ENCODE measurements at regions not wholly inside any gene's neighbourhood (a gene's known extent, or its start where the extent isn't known, plus 50 kb on each side); places are given as distances from the start of the nearest gene placed in this dataset.
"Not testable (repeated sequence)": the region's sequence is repeated elsewhere in the genome, so short reads cannot be mapped to it uniquely, and the experiment has no call there.

DNA sequence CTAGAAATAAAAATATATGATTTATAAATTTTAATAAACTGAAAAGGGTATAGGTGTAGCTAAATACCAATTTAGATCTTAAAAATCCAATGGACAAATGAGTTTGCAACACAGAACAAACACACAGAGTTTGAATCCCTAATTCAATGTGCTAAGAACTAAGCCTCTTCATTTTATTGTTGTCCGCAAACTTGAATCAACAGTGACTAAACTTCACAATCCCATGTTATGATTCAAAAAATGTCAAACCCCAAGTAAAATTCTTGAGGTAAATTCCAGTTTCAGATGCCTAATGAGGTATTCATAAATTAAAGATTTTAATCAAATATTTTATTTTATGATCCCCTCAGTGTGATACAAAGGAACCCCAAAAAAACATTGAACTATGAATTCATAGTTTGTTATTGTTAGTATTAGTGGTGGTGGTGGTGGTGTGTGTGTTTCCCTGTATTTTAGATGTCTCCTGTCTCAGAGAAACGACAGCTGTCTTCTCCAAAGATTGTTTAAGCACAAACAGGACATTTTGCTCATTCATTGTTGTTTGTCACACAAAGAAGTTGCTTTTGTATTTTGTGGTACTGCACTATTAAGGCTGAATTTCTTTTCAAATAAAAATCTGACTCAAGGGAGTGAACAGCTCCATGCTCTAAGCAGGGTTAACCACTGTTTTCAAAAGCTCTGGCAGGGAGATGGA, 259.8 kb downstream of the OSR1 start (continued):
- TF ChIP-seq, protein P1, sequence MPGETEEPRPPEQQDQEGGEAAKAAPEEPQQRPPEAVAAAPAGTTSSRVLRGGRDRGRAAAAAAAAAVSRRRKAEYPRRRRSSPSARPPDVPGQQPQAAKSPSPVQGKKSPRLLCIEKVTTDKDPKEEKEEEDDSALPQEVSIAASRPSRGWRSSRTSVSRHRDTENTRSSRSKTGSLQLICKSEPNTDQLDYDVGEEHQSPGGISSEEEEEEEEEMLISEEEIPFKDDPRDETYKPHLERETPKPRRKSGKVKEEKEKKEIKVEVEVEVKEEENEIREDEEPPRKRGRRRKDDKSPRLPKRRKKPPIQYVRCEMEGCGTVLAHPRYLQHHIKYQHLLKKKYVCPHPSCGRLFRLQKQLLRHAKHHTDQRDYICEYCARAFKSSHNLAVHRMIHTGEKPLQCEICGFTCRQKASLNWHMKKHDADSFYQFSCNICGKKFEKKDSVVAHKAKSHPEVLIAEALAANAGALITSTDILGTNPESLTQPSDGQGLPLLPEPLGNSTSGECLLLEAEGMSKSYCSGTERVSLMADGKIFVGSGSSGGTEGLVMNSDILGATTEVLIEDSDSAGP (CRISPR knock-in tag; IDR thresholded peaks at IDR 0.05): no peak
- no peak for TF ChIP-seq SUPT5H (IDR thresholded peaks at IDR 0.05)
- TF ChIP-seq, protein P2, sequence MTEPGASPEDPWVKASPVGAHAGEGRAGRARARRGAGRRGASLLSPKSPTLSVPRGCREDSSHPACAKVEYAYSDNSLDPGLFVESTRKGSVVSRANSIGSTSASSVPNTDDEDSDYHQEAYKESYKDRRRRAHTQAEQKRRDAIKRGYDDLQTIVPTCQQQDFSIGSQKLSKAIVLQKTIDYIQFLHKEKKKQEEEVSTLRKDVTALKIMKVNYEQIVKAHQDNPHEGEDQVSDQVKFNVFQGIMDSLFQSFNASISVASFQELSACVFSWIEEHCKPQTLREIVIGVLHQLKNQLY (CRISPR knock-in tag; conservative IDR thresholded peaks at IDR 0.05): no peak
- no peak for TF ChIP-seq FOXJ2 (tag; IDR thresholded peaks at IDR 0.05)
- no peak for TF ChIP-seq RBM17 (IDR thresholded peaks at IDR 0.05; ENCODE audit: borderline replicate concordance, low read depth, low read length)
- TF ChIP-seq, protein P3, sequence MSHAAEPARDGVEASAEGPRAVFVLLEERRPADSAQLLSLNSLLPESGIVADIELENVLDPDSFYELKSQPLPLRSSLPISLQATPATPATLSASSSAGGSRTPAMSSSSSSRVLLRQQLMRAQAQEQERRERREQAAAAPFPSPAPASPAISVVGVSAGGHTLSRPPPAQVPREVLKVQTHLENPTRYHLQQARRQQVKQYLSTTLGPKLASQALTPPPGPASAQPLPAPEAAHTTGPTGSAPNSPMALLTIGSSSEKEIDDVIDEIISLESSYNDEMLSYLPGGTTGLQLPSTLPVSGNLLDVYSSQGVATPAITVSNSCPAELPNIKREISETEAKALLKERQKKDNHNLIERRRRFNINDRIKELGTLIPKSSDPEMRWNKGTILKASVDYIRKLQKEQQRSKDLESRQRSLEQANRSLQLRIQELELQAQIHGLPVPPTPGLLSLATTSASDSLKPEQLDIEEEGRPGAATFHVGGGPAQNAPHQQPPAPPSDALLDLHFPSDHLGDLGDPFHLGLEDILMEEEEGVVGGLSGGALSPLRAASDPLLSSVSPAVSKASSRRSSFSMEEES (CRISPR knock-in tag; IDR thresholded peaks at IDR 0.05): no peak

DNA sequence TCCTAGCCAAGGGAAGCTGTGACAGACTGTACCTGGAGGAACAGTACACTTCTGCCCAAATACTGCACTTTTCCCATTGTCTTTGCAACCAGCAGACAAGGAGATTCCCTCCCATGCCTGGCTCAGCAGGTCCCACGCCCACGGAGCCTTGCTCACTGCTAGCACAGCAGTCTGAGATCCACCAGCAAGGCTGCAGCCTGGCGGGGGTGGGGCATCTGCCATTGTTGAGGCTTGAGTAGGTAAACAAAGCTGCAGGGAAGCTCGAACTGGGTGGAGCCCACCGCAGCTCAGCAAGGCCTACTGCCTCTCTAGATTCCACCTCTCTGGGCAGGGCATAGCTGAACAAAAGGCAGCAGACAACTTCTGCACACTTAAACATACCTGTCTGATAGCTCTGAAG, 268.9 kb downstream of the OSR1 start:
- CTCF ChIA-PET (ENCODE audit: low intra/inter-chr PET ratio); H2AFZ ChIP-seq (ENCODE audit: low read depth, low read length); H3K4me2 ChIP-seq (ENCODE audit: insufficient read depth, low read length); H4K20me1 ChIP-seq (replicated peaks; ENCODE audit: control insufficient read depth, insufficient read depth, low read length); in situ Hi-C loops (cut with MboI); H3K9me1 ChIP-seq (ENCODE audit: control insufficient read depth, insufficient read depth, low read length); FAIRE-seq; H3K27ac ChIP-seq (ENCODE audit: extremely low read depth, low read depth, low read length); H3K9ac ChIP-seq (ENCODE audit: insufficient read depth in 1 of 2, low read depth in 2 of 2, low read length in 2 of 2); DNase-seq (ENCODE audit: extremely low read depth in 1 of 4, low spot score in 3 of 4); POLR2A ChIA-PET; H3K79me2 ChIP-seq (ENCODE audit: control insufficient read depth, insufficient read depth, low read length); ATAC-seq; intact Hi-C loops (cut with micrococcal nuclease); H3K27me3 ChIP-seq (ENCODE audit: control insufficient read depth in 2 of 2, insufficient read depth in 2 of 2, low read length in 2 of 2); H3K9me3 ChIP-seq (replicated peaks; ENCODE audit: control insufficient read depth, insufficient read depth, low read depth, low read length); BruUV-seq (replicated peaks); H3K4me3 ChIP-seq; H3K36me3 ChIP-seq (ENCODE audit: control insufficient read depth, insufficient read depth, low read length); H3K4me1 ChIP-seq (replicated peaks in 1 of 2; ENCODE audit: control insufficient read depth in 2 of 2, insufficient read depth in 2 of 2, low read length in 2 of 2): not testable (repeated sequence)
- whole genome bisulfite sequencing (ENCODE audit: insufficient coverage, low coverage, missing lambda C conversion rate): 0% methylated on average over 5 of the region's 5 CpGs
